ENCODE measurements at regions not wholly inside any gene's neighbourhood (a gene's known extent, or its start where the extent isn't known, plus 50 kb on each side); places are given as distances from the start of the nearest gene placed in this dataset.

DNA sequence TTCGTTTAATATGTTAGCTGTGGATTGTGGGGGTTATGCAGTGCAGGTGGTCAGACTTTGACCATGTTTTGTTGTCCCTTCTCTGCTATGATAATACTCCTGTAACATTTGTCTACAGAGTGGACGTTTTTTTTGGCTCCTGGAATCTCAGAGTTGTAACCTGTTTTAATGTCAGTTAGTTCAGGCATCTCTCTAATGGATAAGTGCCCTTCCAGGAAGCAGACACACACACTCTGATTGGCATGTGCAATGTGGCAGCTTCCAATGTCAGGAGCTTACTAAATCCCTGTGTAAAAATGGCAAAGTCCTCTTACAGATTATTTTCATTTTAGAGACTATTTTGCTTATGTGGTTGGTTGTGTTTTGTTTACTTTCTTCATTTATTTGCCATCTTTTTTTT is 222.2 kb upstream of the ARPP21 start:
- no peaks in the 10 kb centered on the region for H3K36me3 Mint-ChIP-seq (ENCODE audit: insufficient read depth, unreplicated experiment)
- no peak overlapping the region for H3K27ac Mint-ChIP-seq (ENCODE audit: unreplicated experiment)
- H3K4me3 ChIP-seq (ENCODE audit: low read depth, low read length), result no peak overlapping the region
- H3K9me3 ChIP-seq, result no peaks in the 10 kb centered on the region
- peaks cover 6% of the 10 kb centered on the region for H3K27me3 Mint-ChIP-seq (ENCODE audit: insufficient read depth, unreplicated experiment)
- CTCF ChIA-PET, result no interaction called here
- no peaks in the 10 kb centered on the region for H3K4me1 Mint-ChIP-seq (ENCODE audit: low read depth, unreplicated experiment)
- no peaks in the 10 kb centered on the region for H3K27me3 ChIP-seq (replicated peaks; ENCODE audit: control insufficient read depth, insufficient read depth, low read length)
- intact Hi-C loops (cut with micrococcal nuclease; ENCODE audit: unreplicated experiment), result no loop called here
- TF ChIP-seq, protein P1, sequence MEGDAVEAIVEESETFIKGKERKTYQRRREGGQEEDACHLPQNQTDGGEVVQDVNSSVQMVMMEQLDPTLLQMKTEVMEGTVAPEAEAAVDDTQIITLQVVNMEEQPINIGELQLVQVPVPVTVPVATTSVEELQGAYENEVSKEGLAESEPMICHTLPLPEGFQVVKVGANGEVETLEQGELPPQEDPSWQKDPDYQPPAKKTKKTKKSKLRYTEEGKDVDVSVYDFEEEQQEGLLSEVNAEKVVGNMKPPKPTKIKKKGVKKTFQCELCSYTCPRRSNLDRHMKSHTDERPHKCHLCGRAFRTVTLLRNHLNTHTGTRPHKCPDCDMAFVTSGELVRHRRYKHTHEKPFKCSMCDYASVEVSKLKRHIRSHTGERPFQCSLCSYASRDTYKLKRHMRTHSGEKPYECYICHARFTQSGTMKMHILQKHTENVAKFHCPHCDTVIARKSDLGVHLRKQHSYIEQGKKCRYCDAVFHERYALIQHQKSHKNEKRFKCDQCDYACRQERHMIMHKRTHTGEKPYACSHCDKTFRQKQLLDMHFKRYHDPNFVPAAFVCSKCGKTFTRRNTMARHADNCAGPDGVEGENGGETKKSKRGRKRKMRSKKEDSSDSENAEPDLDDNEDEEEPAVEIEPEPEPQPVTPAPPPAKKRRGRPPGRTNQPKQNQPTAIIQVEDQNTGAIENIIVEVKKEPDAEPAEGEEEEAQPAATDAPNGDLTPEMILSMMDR (IDR thresholded peaks at IDR 0.05; ENCODE audit: insufficient read depth in 1 of 2, low read depth in 1 of 2, low read length in 1 of 2, severe bottlenecking in 1 of 2, unreplicated experiment in 1 of 2), result no peak
- no TSS peak for BruUV-seq (replicated peaks)
- no peaks in the 10 kb centered on the region for H3K4me1 ChIP-seq
- no peaks in the 10 kb centered on the region for H3K36me3 ChIP-seq (ENCODE audit: control insufficient read depth, insufficient read depth, low read length)
- H3K4me3 Mint-ChIP-seq (ENCODE audit: unreplicated experiment), result no peak overlapping the region
- no peak for DNase-seq
- POLR2A ChIA-PET, result no interaction called here
- no peaks in the 10 kb centered on the region for H3K9me3 Mint-ChIP-seq (ENCODE audit: unreplicated experiment)

DNA sequence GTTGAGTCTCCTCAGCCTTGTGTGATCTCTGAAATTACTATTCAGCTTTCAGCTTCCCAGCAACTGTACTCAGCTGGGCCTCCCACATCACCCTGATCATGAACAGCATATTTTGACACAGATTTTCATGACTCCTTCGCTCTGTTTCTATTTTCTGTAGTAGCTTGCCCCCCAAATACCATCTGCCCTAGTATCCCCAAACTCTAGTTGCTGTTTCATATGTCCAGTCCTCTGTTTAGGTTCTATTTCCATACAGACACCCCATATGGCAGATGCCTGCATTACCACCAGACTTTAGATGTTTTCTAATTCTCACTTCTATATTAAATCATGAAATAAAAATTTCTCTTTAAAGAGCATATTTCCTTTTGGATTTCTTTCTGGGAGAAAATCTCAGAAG is 217.2 kb upstream of the ARPP21 start:
- ChIA-PET POLR2A (no interaction called here), CTCF (no interaction called here)
- Mint-ChIP-seq H3K27ac (ENCODE audit: unreplicated experiment) (no peak overlapping the region), H3K9me3 (ENCODE audit: unreplicated experiment) (no peaks in the 10 kb centered on the region), H3K36me3 (ENCODE audit: insufficient read depth, unreplicated experiment) (no peaks in the 10 kb centered on the region), H3K4me3 (ENCODE audit: unreplicated experiment) (no peak overlapping the region), H3K27me3 (ENCODE audit: insufficient read depth, unreplicated experiment) (peaks cover 3% of the 10 kb centered on the region), H3K4me1 (ENCODE audit: low read depth, unreplicated experiment) (no peaks in the 10 kb centered on the region)
- no TSS peak for BruUV-seq (replicated peaks)
- Histone ChIP-seq H3K36me3 (ENCODE audit: control insufficient read depth, insufficient read depth, low read length) (no peaks in the 10 kb centered on the region), H3K4me3 (ENCODE audit: low read depth, low read length) (no peak overlapping the region), H3K4me1 (no peaks in the 10 kb centered on the region), H3K27me3 (replicated peaks; ENCODE audit: control insufficient read depth, insufficient read depth, low read length) (no peaks in the 10 kb centered on the region), H3K9me3 (no peaks in the 10 kb centered on the region)
- TF ChIP-seq, protein P1 (IDR thresholded peaks at IDR 0.05; ENCODE audit: insufficient read depth in 1 of 2, low read depth in 1 of 2, low read length in 1 of 2, severe bottlenecking in 1 of 2, unreplicated experiment in 1 of 2), result no peak
- intact Hi-C loops (cut with micrococcal nuclease; ENCODE audit: unreplicated experiment), result no loop called here
- DNase-seq, result no peak

DNA sequence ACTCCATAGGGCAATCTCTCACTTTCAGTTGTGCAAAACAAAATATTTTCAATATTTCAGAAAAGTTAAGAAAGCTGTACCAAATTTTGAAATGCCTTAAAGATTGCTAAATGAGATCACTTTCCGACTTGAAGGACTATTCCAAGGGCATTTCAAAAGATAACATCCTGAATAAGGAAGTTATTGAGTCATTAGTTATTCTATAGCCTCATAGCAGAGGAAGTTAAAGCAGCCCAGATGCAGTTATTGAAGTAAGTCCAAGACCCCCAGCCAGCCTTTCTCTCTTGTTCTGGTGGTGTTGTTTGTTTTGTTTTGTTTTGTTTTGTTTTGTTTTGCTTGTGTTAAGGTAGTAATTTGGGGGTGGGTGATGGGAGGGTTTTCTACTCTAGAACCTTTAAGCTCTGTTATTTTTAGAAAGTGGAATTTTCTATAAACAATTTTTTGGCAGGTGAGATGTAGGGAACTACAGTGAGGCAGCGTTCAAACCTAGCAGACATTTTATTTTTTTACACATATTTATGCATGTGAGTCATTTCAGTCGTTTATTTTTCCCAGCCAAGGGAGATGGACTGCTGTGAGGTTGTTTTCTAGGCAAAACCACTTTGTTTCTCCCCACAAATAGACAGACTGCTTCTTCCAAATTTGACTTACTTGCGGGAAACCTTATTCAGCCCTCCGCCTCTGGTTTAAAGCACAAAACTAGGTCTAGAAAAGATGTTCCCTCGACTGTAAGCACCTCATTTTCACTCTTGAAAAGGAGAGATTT is 216.3 kb upstream of the ARPP21 start:
- no peak overlapping the region for H3K4me3 Mint-ChIP-seq (ENCODE audit: unreplicated experiment)
- CTCF ChIA-PET, result no interaction called here
- no TSS peak for BruUV-seq (replicated peaks)
- H3K27ac Mint-ChIP-seq (ENCODE audit: unreplicated experiment), result no peak overlapping the region
- intact Hi-C loops (cut with micrococcal nuclease; ENCODE audit: unreplicated experiment), result no loop called here
- no peaks in the 10 kb centered on the region for H3K4me1 ChIP-seq
- no peaks in the 10 kb centered on the region for H3K4me1 Mint-ChIP-seq (ENCODE audit: low read depth, unreplicated experiment)
- no peak overlapping the region for H3K4me3 ChIP-seq (ENCODE audit: low read depth, low read length)
- POLR2A ChIA-PET, result no interaction called here
- no peaks in the 10 kb centered on the region for H3K36me3 ChIP-seq (ENCODE audit: control insufficient read depth, insufficient read depth, low read length)
- TF ChIP-seq, protein P1 (IDR thresholded peaks at IDR 0.05; ENCODE audit: insufficient read depth in 1 of 2, low read depth in 1 of 2, low read length in 1 of 2, severe bottlenecking in 1 of 2, unreplicated experiment in 1 of 2), result no peak
- H3K27me3 Mint-ChIP-seq (ENCODE audit: insufficient read depth, unreplicated experiment), result peaks cover 3% of the 10 kb centered on the region
- H3K27me3 ChIP-seq (replicated peaks; ENCODE audit: control insufficient read depth, insufficient read depth, low read length), result no peaks in the 10 kb centered on the region
- no peak for DNase-seq
- H3K9me3 Mint-ChIP-seq (ENCODE audit: unreplicated experiment), result no peaks in the 10 kb centered on the region
- H3K36me3 Mint-ChIP-seq (ENCODE audit: insufficient read depth, unreplicated experiment), result no peaks in the 10 kb centered on the region
- no peaks in the 10 kb centered on the region for H3K9me3 ChIP-seq

Measured in Caco-2 (cell line).